Stimulated activated CD8-positive, alpha-beta memory T cell treated with anti-CD3 and anti-CD28 coated beads, Interleukin-12 subunit alpha, Interleukin-12 subunit beta, amount 100 ng/mL, for 1 hour (primary cell): ENCODE measurements at regions not wholly inside any gene's neighbourhood (a gene's known extent, or its start where the extent isn't known, plus 50 kb on each side); places are given as distances from the start of the nearest gene placed in this dataset.

Experiments
- DNase-seq: peaks from one replicate; pipeline ENCODE4 v3.0.0-alpha.2; 2020; ENCODE audit warnings: low read depth

GRCh38 chr19:46944918-46945628, 74.6 kb upstream of the NPAS1 start:
- DNase-seq: no peak

GRCh38 chr19:46945694-46946489, 73.7 kb upstream of the NPAS1 start:
- DNase-seq: no peak

- DNase-seq: no peak
Observed at GRCh38 chr19:46946611-46947238, 72.9 kb upstream of the NPAS1 start.

- no peak for DNase-seq
Observed at GRCh38 chr19:46947866-46948265, 71.8 kb upstream of the NPAS1 start.

DNA sequence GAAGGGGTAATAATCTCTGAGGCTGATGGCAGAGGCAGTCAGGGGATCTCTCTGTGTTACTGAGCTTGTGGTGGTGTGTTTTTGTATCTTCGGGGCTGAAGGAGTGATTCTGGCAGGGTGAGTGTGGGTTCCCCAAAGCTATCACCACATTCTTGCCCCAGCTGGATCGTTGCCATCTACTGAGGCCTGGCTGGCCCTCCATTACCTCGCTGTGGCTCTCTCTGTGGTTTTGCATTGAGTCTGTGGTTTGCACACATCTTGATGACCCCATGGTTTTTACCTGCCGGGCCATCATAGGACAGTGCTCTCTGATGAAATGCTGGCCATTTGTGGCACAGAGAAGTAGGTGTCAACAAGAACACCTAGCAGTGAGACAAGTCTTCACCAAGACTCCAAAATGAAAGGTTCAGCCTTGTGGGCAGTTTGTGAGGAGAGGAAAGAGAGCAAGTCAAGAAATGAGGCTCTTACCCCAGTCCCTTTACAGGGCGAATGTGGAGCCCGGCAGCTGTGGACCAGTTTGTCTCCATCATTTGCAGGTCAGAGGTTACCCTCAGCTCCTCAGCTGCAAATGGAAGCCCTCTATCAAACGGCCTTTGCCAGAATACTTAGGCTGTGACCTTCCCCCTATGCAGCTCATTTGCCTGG, 69.0 kb upstream of the NPAS1 start:
- DNase-seq: no peak

DNA sequence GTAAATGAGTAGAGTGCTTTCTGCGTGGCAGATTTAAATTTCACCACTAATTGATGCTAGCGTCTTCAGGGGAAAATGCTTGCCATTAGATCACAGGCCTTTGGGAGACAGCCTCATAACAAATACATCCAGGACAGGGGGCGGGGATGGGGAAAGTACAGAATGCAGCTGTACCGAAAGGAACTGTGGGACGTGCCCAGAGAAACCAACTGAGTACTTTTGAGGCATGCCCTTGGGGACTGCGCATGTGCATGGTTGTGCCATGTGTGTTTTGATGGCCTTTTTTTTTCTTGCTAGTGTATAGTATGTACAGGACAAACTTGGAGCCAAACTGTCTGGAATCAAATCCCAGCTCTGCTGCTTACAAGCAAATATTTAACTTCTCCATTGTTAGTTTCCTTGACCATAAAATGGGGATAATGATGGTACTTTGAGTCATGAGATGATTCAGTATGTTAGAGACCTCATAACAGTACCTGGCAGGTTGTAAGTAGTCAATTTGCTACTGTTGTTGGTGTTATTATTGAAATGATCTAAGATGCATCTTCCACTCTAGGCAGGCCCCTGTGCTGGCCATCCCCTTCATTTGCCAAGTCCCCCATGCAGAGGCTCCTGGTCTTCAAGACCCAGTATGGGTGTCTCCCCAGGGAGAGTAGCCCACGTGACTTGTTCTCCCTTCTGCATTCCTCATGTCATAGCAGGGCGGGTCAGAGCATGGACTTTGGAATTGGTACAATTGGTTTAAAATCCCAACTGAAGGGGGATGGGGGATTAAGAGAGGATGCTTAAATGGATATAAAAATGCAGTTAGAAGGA, 68.3 kb upstream of the NPAS1 start:
- DNase-seq: no peak

GRCh38 chr19:46952874-46953273, 66.8 kb upstream of the NPAS1 start:
- no peak for DNase-seq

- DNase-seq: no peak
Observed at GRCh38 chr19:46953955-46954501, 65.6 kb upstream of the NPAS1 start.

GRCh38 chr19:46954502-46954992, 65.1 kb upstream of the NPAS1 start:
- no peak for DNase-seq

- peak; percentile 10 for DNase-seq
Observed at GRCh38 chr19:46954993-46955812, 64.4 kb upstream of the NPAS1 start.

DNA sequence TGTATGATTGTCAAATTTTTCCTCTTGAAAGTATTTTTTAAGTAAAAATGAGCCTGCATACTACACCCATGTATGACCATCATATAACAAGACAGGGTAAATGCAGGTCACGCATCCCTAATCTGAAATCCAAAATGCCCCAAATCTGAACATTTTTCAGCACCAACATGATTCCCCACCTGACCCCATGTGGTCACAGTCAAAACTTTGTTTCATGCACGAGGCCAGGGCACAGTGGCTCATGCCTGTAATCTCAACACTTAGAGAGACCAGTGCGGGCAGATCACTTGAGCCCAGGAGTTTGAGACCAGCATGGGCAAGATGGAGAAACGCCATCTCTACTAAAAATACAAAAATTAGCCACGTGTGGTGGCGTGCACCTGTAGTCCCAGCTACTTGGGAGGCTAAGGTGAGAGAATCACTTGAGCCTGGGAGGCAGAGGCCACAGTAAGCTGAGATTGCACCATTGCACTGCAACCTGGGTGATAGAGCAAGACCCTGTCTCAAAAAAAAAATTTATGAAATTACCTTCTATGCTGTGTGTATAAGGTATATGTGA, 63.7 kb upstream of the NPAS1 start:
- DNase-seq: no peak

GRCh38 chr19:46958532-46958931, 61.1 kb upstream of the NPAS1 start:
- no peak for DNase-seq

DNA sequence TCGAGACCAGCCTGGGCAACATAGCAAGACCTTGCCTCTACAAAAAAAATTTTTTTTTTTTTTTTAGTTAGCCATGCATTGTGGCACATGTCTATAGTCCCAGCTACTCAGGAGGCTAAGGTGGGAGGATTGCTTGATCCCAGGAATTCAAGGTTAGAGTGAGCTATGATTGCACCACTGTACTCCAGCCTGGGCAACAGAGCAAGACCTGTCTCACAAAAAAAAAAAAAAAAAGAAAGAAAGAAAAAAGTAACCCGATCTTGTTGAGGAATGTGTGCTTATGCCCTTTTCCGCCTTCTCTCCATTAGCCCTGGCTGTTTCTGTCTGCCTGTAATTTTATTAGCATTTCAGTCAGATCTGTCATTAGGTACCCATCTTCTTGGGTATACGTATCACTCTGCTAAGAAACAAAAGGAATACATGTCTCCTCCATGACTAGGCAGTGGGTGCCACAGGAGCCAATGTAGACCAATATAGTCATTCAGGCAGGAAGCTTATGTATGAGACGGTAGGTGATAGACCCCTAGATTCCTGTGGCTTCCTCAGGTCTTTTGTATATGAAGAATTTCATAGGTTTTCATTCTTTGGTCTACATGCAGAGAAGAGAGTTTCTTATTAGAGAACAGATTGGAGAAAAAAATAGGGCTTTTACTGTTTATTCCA, 59.6 kb upstream of the NPAS1 start:
- no peak for DNase-seq

DNA sequence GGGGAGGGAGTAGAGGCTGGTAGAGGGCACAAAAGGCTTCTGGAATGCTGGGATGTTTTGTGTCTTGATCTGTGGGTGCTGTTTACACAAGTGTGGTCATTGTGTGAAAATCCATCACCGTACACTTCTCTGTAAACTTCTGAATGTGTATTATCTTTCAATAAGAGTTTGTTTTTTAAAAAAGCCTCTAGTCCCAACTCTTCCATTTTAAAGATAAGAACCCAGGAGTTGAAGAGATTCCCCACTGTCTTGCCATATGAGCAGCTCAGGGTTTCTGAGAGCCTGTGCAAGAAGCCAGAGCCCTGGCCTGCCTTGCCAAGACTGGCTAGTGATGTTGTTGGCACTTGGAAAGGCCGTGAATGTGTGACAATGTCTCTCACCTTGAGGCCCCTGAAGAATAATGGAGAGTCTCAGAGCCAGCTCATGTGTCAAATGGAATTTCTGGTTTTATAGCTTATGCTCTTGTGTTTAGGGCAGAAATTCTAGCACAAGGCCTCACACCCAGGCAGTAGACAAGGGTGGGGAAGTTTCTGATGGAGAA, 57.5 kb upstream of the NPAS1 start:
- no peak for DNase-seq

GRCh38 chr19:46963093-46963734, 56.4 kb upstream of the NPAS1 start:
- no peak for DNase-seq

GRCh38 chr19:46967578-46968032, 52.0 kb upstream of the NPAS1 start:
- DNase-seq: peak; percentile 3
